Fibroblast of mammary gland (primary cell): ENCODE measurements at regions not wholly inside any gene's neighbourhood (a gene's known extent, or its start where the extent isn't known, plus 50 kb on each side); places are given as distances from the start of the nearest gene placed in this dataset.

Experiments used
- DNase-seq: peaks from one replicate; pipeline ENCODE4 v3.0.0-alpha.2; 2010; ENCODE audit warnings: low read depth
- H3K4me3 ChIP-seq: 2 replicates; pipeline ENCODE4 v1.5.1; 2011; ENCODE audit warnings: low read depth, mild to moderate bottlenecking, low read length, moderate library complexity; ENCODE audit not compliant: control insufficient read depth
- TF ChIP-seq, protein P1 (sequence below): conservative IDR thresholded peaks from 2 replicates; pipeline ENCODE4 v1.5.1; 2011; ENCODE audit warnings: low read depth, low read length, inconsistent platforms; ENCODE audit not compliant: control insufficient read depth, insufficient read depth

DNA sequence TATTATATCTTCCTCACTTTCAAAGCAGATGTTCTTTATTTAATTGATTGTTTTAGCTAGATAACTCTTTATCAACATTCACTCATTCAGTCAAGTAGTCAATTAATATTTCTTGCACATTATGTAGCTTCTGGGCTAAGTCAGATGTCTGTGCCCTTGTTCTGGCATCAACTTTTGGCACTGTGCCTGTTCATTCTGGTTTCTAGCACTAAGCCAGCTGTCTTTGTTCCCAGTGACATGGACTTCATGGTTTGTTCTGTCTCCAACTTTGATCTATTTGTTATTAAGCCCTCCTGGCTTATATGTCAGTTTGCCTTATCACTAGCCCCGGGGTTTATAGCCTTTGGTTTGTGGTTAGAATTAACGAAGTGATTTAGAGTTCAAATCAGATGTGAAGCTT is 247.9 kb upstream of the SYT4 start:
- DNase-seq: no peak
- no peak overlapping the region for H3K4me3 ChIP-seq
- TF ChIP-seq, protein P1, sequence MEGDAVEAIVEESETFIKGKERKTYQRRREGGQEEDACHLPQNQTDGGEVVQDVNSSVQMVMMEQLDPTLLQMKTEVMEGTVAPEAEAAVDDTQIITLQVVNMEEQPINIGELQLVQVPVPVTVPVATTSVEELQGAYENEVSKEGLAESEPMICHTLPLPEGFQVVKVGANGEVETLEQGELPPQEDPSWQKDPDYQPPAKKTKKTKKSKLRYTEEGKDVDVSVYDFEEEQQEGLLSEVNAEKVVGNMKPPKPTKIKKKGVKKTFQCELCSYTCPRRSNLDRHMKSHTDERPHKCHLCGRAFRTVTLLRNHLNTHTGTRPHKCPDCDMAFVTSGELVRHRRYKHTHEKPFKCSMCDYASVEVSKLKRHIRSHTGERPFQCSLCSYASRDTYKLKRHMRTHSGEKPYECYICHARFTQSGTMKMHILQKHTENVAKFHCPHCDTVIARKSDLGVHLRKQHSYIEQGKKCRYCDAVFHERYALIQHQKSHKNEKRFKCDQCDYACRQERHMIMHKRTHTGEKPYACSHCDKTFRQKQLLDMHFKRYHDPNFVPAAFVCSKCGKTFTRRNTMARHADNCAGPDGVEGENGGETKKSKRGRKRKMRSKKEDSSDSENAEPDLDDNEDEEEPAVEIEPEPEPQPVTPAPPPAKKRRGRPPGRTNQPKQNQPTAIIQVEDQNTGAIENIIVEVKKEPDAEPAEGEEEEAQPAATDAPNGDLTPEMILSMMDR: no peak

DNA sequence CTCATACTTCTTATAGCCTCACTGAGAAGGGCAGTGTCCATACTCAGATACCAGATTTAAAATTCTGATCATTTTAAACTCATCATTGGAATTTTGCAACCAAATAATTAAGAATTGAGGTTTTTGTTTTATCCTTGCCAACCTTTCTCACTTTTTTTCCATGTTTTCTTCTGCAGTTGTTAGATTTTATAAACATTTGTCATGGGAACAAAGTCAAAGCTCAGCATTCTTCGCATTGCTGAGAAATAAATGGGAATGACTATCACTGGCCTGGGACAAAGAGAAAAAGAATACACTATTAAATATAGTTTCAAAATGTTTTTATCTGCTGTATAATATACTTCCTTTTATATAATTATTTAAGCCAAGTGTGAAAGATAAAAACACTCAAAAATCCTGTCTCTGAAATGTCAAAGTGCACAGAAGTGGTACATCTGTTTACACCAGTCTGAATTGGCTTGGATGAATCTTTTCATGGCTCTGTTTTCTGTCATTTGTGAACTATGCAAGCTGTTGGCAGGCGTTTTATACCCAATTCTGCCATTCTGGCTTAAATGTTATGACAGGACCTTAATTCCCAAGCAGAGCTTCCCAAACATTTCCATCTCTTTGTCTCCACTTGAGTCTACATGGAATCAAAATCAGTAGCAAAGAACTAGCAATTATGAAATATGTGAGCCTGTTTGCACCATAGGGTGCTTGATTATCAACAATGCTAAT is 249.3 kb upstream of the SYT4 start:
- DNase-seq: no peak
- no peak overlapping the region for H3K4me3 ChIP-seq
- TF ChIP-seq, protein P1: no peak

DNA sequence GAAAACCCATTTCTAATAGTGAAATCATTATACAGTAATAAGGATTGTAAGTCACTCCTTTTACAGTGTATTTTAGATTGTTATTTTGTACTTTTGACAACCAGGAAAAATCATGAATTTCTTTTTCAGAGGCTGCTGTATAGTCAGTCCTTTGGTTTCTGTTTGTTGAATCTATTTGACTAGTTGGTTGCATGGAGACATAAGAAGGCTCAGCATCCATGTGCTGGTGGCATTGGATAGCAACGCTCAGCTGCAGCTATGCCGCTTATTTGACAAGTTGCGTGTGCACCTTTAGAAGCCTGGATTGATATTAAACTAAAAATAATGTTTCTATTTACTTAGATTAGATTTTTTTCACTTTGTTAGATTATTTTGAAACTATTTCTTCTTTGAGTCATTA is 254.1 kb upstream of the SYT4 start:
- DNase-seq: no peak
- no peak overlapping the region for H3K4me3 ChIP-seq
- TF ChIP-seq, protein P1: no peak

DNA sequence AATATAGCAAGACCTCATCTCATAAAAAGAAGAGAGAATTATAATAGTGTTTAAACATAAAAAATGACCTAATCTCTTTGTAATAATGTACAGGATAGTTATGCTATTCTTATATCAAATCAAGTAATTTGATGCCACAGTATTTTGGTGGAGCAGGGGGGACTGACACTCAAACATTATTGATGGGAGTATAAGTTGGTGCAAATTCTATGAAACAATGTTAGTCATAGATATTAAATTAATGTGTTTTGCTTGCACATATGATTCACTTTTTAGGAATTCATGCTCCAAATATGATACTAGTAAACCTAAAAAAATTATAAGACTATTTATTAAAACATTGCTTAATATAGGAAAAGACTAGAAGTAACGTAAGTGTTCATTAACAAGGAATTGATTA is 256.1 kb upstream of the SYT4 start:
- DNase-seq: no peak
- no peak overlapping the region for H3K4me3 ChIP-seq
- TF ChIP-seq, protein P1: no peak

DNA sequence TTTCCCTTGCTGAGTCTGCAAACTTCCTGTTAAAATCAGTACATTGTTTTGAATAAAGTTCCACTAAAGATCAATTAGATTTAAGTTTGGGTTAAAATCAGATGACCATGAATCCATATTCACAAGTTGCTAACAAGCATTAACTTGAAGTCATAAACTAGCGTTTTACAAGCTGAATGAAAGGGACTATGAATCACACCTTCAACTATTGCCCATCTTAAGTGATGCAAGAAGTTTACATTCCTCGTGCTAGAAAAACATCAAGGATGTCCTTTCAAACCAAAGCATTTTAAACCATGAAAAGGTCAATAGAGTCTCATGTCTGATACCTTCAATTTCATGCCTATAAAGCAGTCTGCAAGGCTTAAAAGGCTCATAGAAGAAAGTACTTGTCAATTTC is 257.2 kb upstream of the SYT4 start:
- TF ChIP-seq, protein P1: no peak
- no peak overlapping the region for H3K4me3 ChIP-seq
- DNase-seq: peak; percentile 37

DNA sequence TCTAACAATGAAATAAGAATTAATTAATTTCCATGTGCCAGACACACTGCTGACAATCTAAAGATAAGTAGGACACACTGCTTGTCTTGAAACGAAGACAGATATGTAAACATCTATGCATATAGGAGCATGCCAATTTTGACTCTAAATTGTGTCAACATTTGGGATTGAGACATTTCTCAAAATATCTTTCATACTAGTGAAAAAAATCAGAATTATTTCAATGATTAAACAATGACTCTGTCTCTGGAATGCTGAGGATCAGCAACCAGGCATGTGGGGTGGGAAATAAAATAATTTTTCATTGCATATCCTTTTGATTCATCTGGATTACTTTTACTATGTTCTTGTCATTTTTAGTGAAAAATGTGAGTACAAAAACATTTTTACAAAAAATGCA is 262.6 kb upstream of the SYT4 start:
- DNase-seq: peak; percentile 1
- TF ChIP-seq, protein P1: no peak
- no peak overlapping the region for H3K4me3 ChIP-seq

DNA sequence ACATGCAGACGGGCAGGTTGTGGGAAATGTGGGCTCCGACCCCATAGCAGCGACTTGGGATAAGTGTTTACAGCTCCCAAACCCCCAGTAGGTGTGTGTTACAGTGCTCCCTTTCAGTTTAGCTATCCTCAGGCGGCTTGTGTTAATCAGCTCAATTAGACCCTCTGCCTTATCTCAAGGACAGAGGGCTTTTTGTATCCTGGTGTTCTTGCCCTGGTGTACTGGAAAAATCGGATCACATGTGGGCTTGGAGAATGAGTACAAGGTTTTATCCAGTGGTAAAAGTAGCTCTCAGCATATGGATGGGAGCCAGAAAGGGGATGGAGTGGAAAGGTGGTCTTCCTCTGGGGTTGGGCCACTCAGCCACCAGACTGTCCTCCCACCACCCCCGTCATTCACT is 264.7 kb upstream of the SYT4 start:
- no peak overlapping the region for H3K4me3 ChIP-seq
- DNase-seq: no peak
- TF ChIP-seq, protein P1: no peak
